GM18907 (cell line): ENCODE measurements at regions not wholly inside any gene's neighbourhood (a gene's known extent, or its start where the extent isn't known, plus 50 kb on each side); places are given as distances from the start of the nearest gene placed in this dataset.
"Not testable (repeated sequence)": the region's sequence is repeated elsewhere in the genome, so short reads cannot be mapped to it uniquely, and the experiment has no call there.

Source experiments
- ATAC-seq: cut with Tn5 transposase; IDR thresholded peaks from one replicate; pipeline ENCODE4 v1.9.1; 2021; ENCODE audit warnings: mild to moderate bottlenecking, moderate library complexity; ENCODE audit not compliant: unreplicated experiment

- ATAC-seq = no peak
These were observed 258.2 kb upstream of the PIK3R1 start for GRCh38 chr5:67957374-67957773.

- ATAC-seq = no peak
These were observed 261.2 kb upstream of the PIK3R1 start for GRCh38 chr5:67954351-67954750.

GRCh38 chr5:67942421-67942820, 273.1 kb upstream of the PIK3R1 start:
- no peak for ATAC-seq

GRCh38 chr5:67941614-67942401, 273.7 kb upstream of the PIK3R1 start:
- no peak for ATAC-seq

- no peak for ATAC-seq
These were observed 279.5 kb upstream of the PIK3R1 start for GRCh38 chr5:67935908-67936566.

- no peak for ATAC-seq
These were observed 280.6 kb upstream of the PIK3R1 start for GRCh38 chr5:67934976-67935375.

GRCh38 chr5:67925511-67925910, 290.0 kb upstream of the PIK3R1 start:
- no peak for ATAC-seq

GRCh38 chr5:67921004-67921601, 294.5 kb upstream of the PIK3R1 start:
- no peak for ATAC-seq

- not testable (repeated sequence) for ATAC-seq
These were observed 296.0 kb upstream of the PIK3R1 start for GRCh38 chr5:67919532-67919931.

- ATAC-seq = no peak
These were observed 298.0 kb upstream of the PIK3R1 start for GRCh38 chr5:67917561-67917960.

- no peak for ATAC-seq
These were observed 305.0 kb upstream of the PIK3R1 start for GRCh38 chr5:67910546-67910945.

GRCh38 chr5:67908126-67908765, 307.3 kb upstream of the PIK3R1 start:
- no peak for ATAC-seq

- no peak for ATAC-seq
These were observed 311.2 kb upstream of the PIK3R1 start for GRCh38 chr5:67904366-67904765.

GRCh38 chr5:67903656-67904055, 311.9 kb upstream of the PIK3R1 start:
- no peak for ATAC-seq

- no peak for ATAC-seq
These were observed 312.4 kb upstream of the PIK3R1 start for GRCh38 chr5:67903121-67903520.

GRCh38 chr5:67902497-67902830, 313.1 kb upstream of the PIK3R1 start:
- ATAC-seq = no peak

GRCh38 chr5:67901814-67902496, 313.6 kb upstream of the PIK3R1 start:
- no peak for ATAC-seq

GRCh38 chr5:67900514-67900913, 315.0 kb upstream of the PIK3R1 start:
- ATAC-seq = no peak

GRCh38 chr5:67897980-67898379, 317.6 kb upstream of the PIK3R1 start:
- ATAC-seq = no peak

GRCh38 chr5:67897431-67897830, 318.1 kb upstream of the PIK3R1 start:
- ATAC-seq = no peak

- no peak for ATAC-seq
These were observed 318.6 kb upstream of the PIK3R1 start for GRCh38 chr5:67896930-67897313.
